Smooth muscle cell of the brain vasculature (primary cell): ENCODE measurements at regions not wholly inside any gene's neighbourhood (a gene's known extent, or its start where the extent isn't known, plus 50 kb on each side); places are given as distances from the start of the nearest gene placed in this dataset.

ENCODE experiments used
- DNase-seq: peaks from one replicate; pipeline ENCODE4 v3.0.0-alpha.2; 2012; ENCODE audit warnings: low read depth, low spot score

- DNase-seq, result no peak
These were observed 408.1 kb upstream of the MARCKS start for GRCh38 chr6:113449051-113449450.

DNA sequence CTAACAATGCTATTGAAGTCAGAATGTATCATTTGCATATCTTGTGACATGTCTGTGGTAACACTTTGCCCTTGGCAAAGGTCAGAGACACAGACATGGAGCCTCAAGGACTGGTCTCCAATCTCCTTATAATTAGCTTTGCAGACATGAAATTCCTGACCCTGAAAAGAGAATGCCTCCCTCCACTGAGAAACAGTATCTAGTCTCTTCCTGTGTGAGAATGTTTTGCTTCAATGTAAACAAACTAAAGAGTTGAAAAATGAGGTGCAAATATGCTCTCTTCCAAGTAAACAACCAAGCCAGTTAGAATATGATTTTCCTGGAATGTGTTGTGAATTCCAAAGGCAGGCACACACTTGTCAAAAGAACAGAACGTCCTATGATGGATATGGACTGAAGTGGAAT lies 407.1 kb upstream of the MARCKS start:
- DNase-seq, result no peak

- DNase-seq, result no peak
These were observed 406.1 kb upstream of the MARCKS start for GRCh38 chr6:113451049-113451448.

DNA sequence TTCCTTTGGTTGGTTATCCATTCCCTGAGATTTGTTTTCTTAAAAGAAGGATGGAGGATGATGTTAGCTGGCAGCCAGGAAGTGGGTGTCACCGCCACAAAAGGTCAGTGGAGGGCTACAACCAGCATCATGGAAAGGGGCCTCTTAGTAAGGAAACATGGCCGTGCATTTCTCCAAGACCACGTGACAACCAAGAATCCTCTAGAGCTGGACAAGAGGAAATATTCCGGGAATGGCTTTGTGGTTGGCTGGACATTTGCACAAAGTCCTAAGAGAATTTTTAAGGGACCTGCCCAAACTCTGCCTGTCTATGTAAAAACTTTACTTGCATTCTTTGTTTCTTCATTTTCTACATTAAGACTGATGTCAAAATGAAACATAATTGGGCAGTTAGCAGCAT lies 399.9 kb upstream of the MARCKS start:
- peak; percentile 57 for DNase-seq

DNA sequence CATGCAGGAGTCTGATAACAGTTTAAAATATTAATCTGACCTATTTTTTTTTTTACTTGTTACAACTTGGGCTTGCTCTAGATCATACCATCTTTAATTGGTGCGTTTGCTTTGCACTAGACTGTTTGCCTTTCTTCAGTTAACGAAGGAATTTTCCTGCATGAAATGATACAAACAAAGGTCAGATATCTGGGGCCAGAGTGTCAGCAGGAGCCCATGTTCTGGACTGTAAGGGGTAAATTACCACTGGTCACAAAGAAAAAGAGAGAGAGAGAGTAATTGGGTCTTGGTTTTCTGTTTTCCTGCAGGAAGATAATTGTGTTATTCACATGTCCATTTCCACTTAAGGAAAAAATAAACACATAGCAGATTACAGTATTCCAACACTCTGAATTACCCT lies 399.4 kb upstream of the MARCKS start:
- DNase-seq, result no peak

DNA sequence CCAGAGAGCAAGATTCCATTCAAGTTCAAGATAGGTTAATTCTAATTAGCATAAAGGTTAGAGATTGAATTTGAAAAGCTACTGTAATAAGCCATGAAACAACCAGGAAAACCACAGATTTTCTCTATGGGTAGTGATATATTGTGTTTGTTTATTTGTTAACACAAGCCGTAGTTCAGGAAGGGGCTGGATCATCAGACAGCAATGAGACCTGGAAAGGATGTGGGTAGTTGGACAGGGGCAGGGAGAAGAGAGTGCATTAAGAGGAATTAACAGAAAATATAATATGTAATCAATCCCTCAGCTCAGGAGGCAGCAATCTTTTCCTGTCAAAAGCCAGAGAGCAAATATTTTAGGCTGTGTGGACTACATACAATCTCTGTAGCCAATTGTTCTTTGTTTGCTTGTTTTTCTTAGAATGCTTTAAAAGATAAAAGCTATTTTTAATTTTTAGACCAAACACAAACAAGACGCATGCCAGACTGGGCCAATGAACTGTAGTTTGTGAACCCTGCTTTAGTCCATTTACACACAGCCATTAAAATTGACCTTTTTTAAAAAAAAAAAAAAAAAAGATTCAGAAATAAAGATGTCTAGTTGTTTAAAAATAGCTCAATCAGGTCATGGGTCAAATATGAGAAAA lies 398.7 kb upstream of the MARCKS start:
- DNase-seq, result no peak

- DNase-seq, result no peak
These were observed 395.8 kb upstream of the MARCKS start for GRCh38 chr6:113461153-113461932.

GRCh38 chr6:113464536-113464935 lies 392.6 kb upstream of the MARCKS start:
- DNase-seq, result no peak

DNA sequence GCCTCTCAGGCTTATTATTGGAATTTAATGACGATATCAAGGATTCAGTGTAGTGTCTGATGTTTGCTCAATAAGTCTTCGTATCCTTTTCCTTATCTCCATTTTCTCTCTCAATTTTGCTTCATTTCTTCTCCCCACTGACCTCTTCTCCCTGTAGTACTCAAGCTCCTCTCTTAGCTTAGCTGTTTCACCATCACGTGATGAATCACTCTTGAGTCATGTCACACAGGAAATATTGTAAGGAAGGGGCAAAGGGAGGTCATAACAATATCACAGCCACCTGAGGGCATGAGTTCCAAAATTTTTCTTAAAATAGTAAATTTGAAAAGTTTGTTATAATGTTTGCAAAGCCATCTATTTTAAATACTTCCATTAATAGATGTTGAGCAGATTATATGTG lies 392.2 kb upstream of the MARCKS start:
- DNase-seq, result no peak

DNA sequence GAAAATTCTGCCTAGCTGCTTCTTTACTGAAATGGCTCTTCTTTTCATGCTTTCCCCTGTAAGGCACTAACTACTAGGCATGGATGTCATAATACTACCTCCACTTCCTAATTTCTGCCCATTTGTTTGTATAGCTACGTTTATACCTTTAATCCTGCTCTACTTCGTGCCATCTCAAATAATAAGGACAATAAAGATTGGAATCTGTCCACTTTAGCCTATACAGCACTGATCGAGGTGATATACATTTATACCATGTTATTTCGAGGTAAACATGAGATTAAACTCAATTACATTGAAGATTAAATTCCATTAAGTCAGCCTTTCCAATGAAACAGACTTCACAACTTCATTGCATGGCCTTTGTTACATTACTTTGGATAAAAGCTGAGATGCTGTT lies 390.6 kb upstream of the MARCKS start:
- DNase-seq, result no peak

GRCh38 chr6:113475392-113475791 lies 381.8 kb upstream of the MARCKS start:
- DNase-seq, result no peak

- DNase-seq, result no peak
These were observed 380.0 kb upstream of the MARCKS start for GRCh38 chr6:113476937-113477839.

DNA sequence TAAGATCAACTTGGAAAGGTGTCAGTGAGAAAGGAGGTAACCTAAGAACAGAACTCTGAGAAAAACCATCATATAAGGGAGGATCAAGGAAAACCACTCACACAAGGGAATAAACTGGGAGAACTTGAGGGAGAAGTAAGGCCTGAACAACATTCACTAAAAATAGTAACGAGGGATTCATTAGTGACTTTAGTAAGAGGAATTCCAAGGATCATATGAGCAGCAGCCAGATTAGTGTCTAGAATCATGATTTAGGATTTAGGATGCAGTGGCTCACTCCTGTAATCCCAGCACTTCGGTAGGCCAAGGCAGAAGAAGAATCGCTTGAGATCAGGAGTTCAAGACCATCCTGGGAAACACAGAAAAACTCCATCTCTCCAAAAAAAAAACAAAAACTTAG lies 376.5 kb upstream of the MARCKS start:
- DNase-seq, result no peak

- no peak for DNase-seq
These were observed 375.7 kb upstream of the MARCKS start for GRCh38 chr6:113481458-113481857.

GRCh38 chr6:113481910-113482309 lies 375.2 kb upstream of the MARCKS start:
- no peak for DNase-seq

- no peak for DNase-seq
These were observed 374.4 kb upstream of the MARCKS start for GRCh38 chr6:113482771-113483170.

DNA sequence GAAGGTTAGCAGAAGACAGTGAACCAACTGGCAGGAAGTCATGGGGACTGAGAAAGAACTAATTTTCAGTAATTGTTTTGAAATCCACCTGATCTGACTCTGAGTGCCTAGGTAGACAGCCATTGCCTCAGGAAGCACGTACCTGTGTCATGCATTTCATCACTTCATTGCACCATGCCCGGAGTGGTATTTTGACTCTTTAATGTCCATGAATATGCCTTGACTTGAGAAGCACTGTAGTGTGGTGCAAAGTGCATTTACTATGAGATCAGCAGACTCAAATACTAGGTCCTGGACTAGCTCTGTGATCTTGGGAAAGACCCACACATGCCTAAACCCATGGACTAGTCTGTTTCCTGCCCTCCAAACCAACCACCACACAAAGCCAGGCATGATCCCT lies 370.9 kb upstream of the MARCKS start:
- no peak for DNase-seq

DNA sequence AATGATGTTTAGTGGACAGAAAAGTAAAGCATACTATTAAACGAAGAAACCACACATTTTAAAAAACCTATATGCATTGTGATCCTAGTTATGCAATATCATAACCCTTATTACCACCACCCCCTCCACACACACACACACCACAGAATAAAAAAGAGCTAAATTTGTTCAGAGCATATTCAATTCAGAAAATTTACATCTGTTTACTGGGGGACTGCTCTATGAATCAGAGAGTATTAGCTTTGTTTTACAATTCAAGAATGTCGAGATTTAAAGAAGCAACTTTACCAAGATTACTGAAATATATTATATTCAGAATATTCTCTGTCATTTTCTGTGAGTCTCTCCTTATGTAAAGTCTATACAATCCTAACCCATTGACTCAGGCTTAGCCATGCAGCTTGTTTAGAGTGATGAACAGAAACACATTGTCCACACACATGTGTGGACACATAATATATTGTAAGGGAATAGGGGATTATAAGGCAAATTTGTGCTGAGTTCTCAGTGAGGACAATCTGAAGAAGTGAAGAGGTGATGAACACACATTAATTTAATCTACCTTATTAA lies 369.6 kb upstream of the MARCKS start:
- DNase-seq, result no peak

GRCh38 chr6:113488061-113488460 lies 369.1 kb upstream of the MARCKS start:
- no peak for DNase-seq

GRCh38 chr6:113488812-113489685 lies 368.1 kb upstream of the MARCKS start:
- DNase-seq, result no peak
